ENCODE measurements at regions not wholly inside any gene's neighbourhood (a gene's known extent, or its start where the extent isn't known, plus 50 kb on each side); places are given as distances from the start of the nearest gene placed in this dataset.
"Not testable (repeated sequence)": the region's sequence is repeated elsewhere in the genome, so short reads cannot be mapped to it uniquely, and the experiment has no call there.

GRCh38 chr2:65955259-65955658 is 479.7 kb upstream of the MEIS1 start:
- DNase-seq (ENCODE audit: low read depth) = no peak

- DNase-seq (ENCODE audit: low read depth) = no peak
These were observed 481.8 kb upstream of the MEIS1 start for GRCh38 chr2:65952966-65953761.

- DNase-seq (ENCODE audit: low read depth) = no peak
These were observed 490.7 kb upstream of the MEIS1 start for GRCh38 chr2:65944213-65944612.

GRCh38 chr2:65943099-65943786 is 491.7 kb upstream of the MEIS1 start:
- DNase-seq (ENCODE audit: low read depth) = no peak

- no peak for DNase-seq (ENCODE audit: low read depth)
These were observed 494.1 kb upstream of the MEIS1 start for GRCh38 chr2:65940856-65941255.

- DNase-seq (ENCODE audit: low read depth) = no peak
These were observed 495.2 kb upstream of the MEIS1 start for GRCh38 chr2:65939687-65940086.

- DNase-seq (ENCODE audit: low read depth) = no peak
These were observed 497.4 kb upstream of the MEIS1 start for GRCh38 chr2:65937379-65938160.

- DNase-seq (ENCODE audit: low read depth) = no peak
These were observed 499.8 kb upstream of the MEIS1 start for GRCh38 chr2:65934992-65935629.

GRCh38 chr2:65932571-65932970 is 500.2 kb upstream of the SPRED2 start:
- DNase-seq (ENCODE audit: low read depth) = no peak

- DNase-seq (ENCODE audit: low read depth) = no peak
These were observed 498.7 kb upstream of the SPRED2 start for GRCh38 chr2:65931056-65931455.

GRCh38 chr2:65930259-65930658 is 497.9 kb upstream of the SPRED2 start:
- no peak for DNase-seq (ENCODE audit: low read depth)

- DNase-seq (ENCODE audit: low read depth) = not testable (repeated sequence)
These were observed 497.3 kb upstream of the SPRED2 start for GRCh38 chr2:65929664-65930063.

- no peak for DNase-seq (ENCODE audit: low read depth)
These were observed 490.4 kb upstream of the SPRED2 start for GRCh38 chr2:65922794-65923193.

GRCh38 chr2:65922030-65922429 is 489.6 kb upstream of the SPRED2 start:
- DNase-seq (ENCODE audit: low read depth) = no peak

GRCh38 chr2:65921116-65921515 is 488.7 kb upstream of the SPRED2 start:
- DNase-seq (ENCODE audit: low read depth) = no peak

GRCh38 chr2:65920659-65921058 is 488.3 kb upstream of the SPRED2 start:
- DNase-seq (ENCODE audit: low read depth) = no peak

GRCh38 chr2:65919550-65920188 is 487.3 kb upstream of the SPRED2 start:
- no peak for DNase-seq (ENCODE audit: low read depth)

- no peak for DNase-seq (ENCODE audit: low read depth)
These were observed 486.4 kb upstream of the SPRED2 start for GRCh38 chr2:65918760-65919187.

GRCh38 chr2:65917986-65918385 is 485.6 kb upstream of the SPRED2 start:
- no peak for DNase-seq (ENCODE audit: low read depth)

- no peak for DNase-seq (ENCODE audit: low read depth)
These were observed 484.4 kb upstream of the SPRED2 start for GRCh38 chr2:65916785-65917295.

GRCh38 chr2:65916177-65916576 is 483.8 kb upstream of the SPRED2 start:
- DNase-seq (ENCODE audit: low read depth) = no peak

- no peak for DNase-seq (ENCODE audit: low read depth)
These were observed 482.9 kb upstream of the SPRED2 start for GRCh38 chr2:65915273-65915672.

Data from ELR (cell line).